ENCODE measurements at regions not wholly inside any gene's neighbourhood (a gene's known extent, or its start where the extent isn't known, plus 50 kb on each side); places are given as distances from the start of the nearest gene placed in this dataset.

- TF ChIP-seq ARID4B (CRISPR knock-in tag; IDR thresholded peaks at IDR 0.05; ENCODE audit: borderline replicate concordance) = no peak
- no peak for TF ChIP-seq MAX (CRISPR knock-in tag; IDR thresholded peaks at IDR 0.05)
- TF ChIP-seq ELF4 (CRISPR knock-in tag; IDR thresholded peaks at IDR 0.05; ENCODE audit: low read depth) = no peak
- TF ChIP-seq ATF3 (CRISPR knock-in tag; conservative IDR thresholded peaks at IDR 0.05) = no peak
- no peak for TF ChIP-seq MLX (CRISPR knock-in tag; IDR thresholded peaks at IDR 0.05)
- TF ChIP-seq CDX4 (CRISPR knock-in tag; IDR thresholded peaks at IDR 0.05; ENCODE audit: borderline replicate concordance) = no peak
- TF ChIP-seq ZNF512 (CRISPR knock-in tag; IDR thresholded peaks at IDR 0.05; ENCODE audit: borderline replicate concordance) = no peak
- TF ChIP-seq CBFB (CRISPR knock-in tag; IDR thresholded peaks at IDR 0.05; ENCODE audit: low read depth) = no peak
- no peak for TF ChIP-seq ZNF121 (CRISPR knock-in tag; IDR thresholded peaks at IDR 0.05)
- TF ChIP-seq NFYB (CRISPR knock-in tag; conservative IDR thresholded peaks at IDR 0.05; ENCODE audit: low read depth) = no peak
Observed at GRCh38 chr3:177419904-177420601, 222.8 kb upstream of the TBL1XR1 start (continued).

GRCh38 chr3:177420651-177421480 lies 223.6 kb upstream of the TBL1XR1 start:
- ChIA-PET POLR2A (no interaction called here), CTCF (no interaction called here)
- no peaks in the 10 kb centered on the region for H3K27me3 Mint-ChIP-seq (ENCODE audit: low read depth)
- H3K9me3 Mint-ChIP-seq = peaks cover 3% of the 10 kb centered on the region; the same call in 1 of the 2 replicates
- H3K36me3 Mint-ChIP-seq = no peaks in the 10 kb centered on the region
- peaks cover 20% of the 10 kb centered on the region for H3K4me1 Mint-ChIP-seq
- H3K27ac Mint-ChIP-seq = no peak overlapping the region
- H3K4me3 Mint-ChIP-seq = no peak overlapping the region
- no peak for ATAC-seq
- no peak for DNase-seq (ENCODE audit: low spot score)
- TF ChIP-seq IRF1 (CRISPR knock-in tag; IDR thresholded peaks at IDR 0.05) (no peak), OVOL2 (CRISPR knock-in tag; IDR thresholded peaks at IDR 0.05; ENCODE audit: borderline replicate concordance) (no peak), ZMAT4 (CRISPR knock-in tag; IDR thresholded peaks at IDR 0.05) (no peak), NFATC4 (CRISPR knock-in tag; IDR thresholded peaks at IDR 0.05) (no peak), ZNF512 (CRISPR knock-in tag; IDR thresholded peaks at IDR 0.05; ENCODE audit: borderline replicate concordance) (no peak), CREM (CRISPR knock-in tag; IDR thresholded peaks at IDR 0.05) (no peak), USF2 (CRISPR knock-in tag; IDR thresholded peaks at IDR 0.05) (no peak), TCF7 (CRISPR knock-in tag; IDR thresholded peaks at IDR 0.05; ENCODE audit: low read depth) (no peak), ZNF425 (CRISPR knock-in tag; conservative IDR thresholded peaks at IDR 0.05) (no peak)
